Amygdala (tissue), 56 donors: ENCODE measurements at regions not wholly inside any gene's neighbourhood (a gene's known extent, or its start where the extent isn't known, plus 50 kb on each side); places are given as distances from the start of the nearest gene placed in this dataset.

Source experiments
- DNase-seq, 56 donors: peaks; one replicate each; lab custom pipeline; 2025; lab: John Stamatoyannopoulos, UW

GRCh38 chr4:57544811-57545654 lies 434.8 kb upstream of the IGFBP7 start:
- no peak for DNase-seq

- DNase-seq = no peak
Measured at GRCh38 chr4:57504797-57505530, 394.8 kb upstream of the IGFBP7 start.

- no peak for DNase-seq
Measured at GRCh38 chr4:57504139-57504538, 394.0 kb upstream of the IGFBP7 start.

- DNase-seq = no peak
Measured at GRCh38 chr4:57501720-57502119, 391.5 kb upstream of the IGFBP7 start.

GRCh38 chr4:57499786-57500185 lies 389.6 kb upstream of the IGFBP7 start:
- DNase-seq = no peak

GRCh38 chr4:57498251-57498650 lies 388.1 kb upstream of the IGFBP7 start:
- no peak for DNase-seq

GRCh38 chr4:57496697-57497471 lies 386.7 kb upstream of the IGFBP7 start:
- no peak for DNase-seq

GRCh38 chr4:57494821-57495220 lies 384.6 kb upstream of the IGFBP7 start:
- DNase-seq = no peak

- DNase-seq = no peak
Measured at GRCh38 chr4:57492251-57492878, 382.2 kb upstream of the IGFBP7 start.

GRCh38 chr4:57491388-57491787 lies 381.2 kb upstream of the IGFBP7 start:
- DNase-seq = no peak

GRCh38 chr4:57490520-57491255 lies 380.5 kb upstream of the IGFBP7 start:
- DNase-seq = no peak

GRCh38 chr4:57488366-57489162 lies 378.4 kb upstream of the IGFBP7 start:
- DNase-seq = no peak

- DNase-seq = no peak
Measured at GRCh38 chr4:57475424-57475823, 365.2 kb upstream of the IGFBP7 start.

GRCh38 chr4:57465321-57466056 lies 355.3 kb upstream of the IGFBP7 start:
- DNase-seq = no peak

GRCh38 chr4:57462843-57463242 lies 352.7 kb upstream of the IGFBP7 start:
- DNase-seq = no peak

- no peak for DNase-seq
Measured at GRCh38 chr4:57460967-57461366, 350.8 kb upstream of the IGFBP7 start.

- no peak for DNase-seq
Measured at GRCh38 chr4:57448901-57449300, 338.7 kb upstream of the IGFBP7 start.

- no peak for DNase-seq
Measured at GRCh38 chr4:57448452-57448851, 338.3 kb upstream of the IGFBP7 start.
